GM12892 (cell line): ENCODE measurements at regions not wholly inside any gene's neighbourhood (a gene's known extent, or its start where the extent isn't known, plus 50 kb on each side); places are given as distances from the start of the nearest gene placed in this dataset.
"Not testable (repeated sequence)": the region's sequence is repeated elsewhere in the genome, so short reads cannot be mapped to it uniquely, and the experiment has no call there.

ENCODE experiments used
- POLR2A ChIP-seq: IDR thresholded peaks from 2 replicates; pipeline ENCODE4 v1.6.1; 2011; ENCODE audit warnings: low read depth, low read length, control low read depth
- POLR2AphosphoS5 ChIP-seq: IDR thresholded peaks from 2 replicates; pipeline ENCODE4 v1.6.1; 2011; ENCODE audit warnings: low read depth, low read length, control low read depth
- TAF1 ChIP-seq: IDR thresholded peaks from 2 replicates; pipeline ENCODE4 v1.6.1; 2011; ENCODE audit warnings: low read depth, mild to moderate bottlenecking, control low read depth, low read length, borderline replicate concordance

- TF ChIP-seq POLR2AphosphoS5, TAF1, POLR2A: not testable (repeated sequence)
Observed at GRCh38 chr5:136547096-136547495, 181.8 kb upstream of the TRPC7 start.
